ENCODE measurements at regions not wholly inside any gene's neighbourhood (a gene's known extent, or its start where the extent isn't known, plus 50 kb on each side); places are given as distances from the start of the nearest gene placed in this dataset.

DNA sequence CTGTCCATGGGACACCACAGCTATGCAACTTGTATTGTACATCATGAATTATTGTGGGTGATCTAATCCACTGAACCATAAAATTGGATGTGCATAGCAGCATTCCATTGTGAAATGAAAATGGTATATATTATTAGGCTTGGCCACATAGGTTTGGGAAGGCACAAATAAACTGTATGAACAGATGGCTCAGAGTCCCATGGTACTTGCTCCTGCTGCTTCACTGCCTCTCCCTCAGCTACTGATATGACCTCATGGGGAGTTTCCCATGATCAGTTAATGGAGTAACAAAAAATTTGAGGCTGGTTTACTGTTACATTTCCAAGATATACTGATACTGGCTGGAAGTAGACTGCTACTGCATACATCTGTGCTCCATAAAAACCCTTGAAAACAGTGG lies 152.7 kb upstream of the NEGR1 start:
- TF ChIP-seq, protein P1, sequence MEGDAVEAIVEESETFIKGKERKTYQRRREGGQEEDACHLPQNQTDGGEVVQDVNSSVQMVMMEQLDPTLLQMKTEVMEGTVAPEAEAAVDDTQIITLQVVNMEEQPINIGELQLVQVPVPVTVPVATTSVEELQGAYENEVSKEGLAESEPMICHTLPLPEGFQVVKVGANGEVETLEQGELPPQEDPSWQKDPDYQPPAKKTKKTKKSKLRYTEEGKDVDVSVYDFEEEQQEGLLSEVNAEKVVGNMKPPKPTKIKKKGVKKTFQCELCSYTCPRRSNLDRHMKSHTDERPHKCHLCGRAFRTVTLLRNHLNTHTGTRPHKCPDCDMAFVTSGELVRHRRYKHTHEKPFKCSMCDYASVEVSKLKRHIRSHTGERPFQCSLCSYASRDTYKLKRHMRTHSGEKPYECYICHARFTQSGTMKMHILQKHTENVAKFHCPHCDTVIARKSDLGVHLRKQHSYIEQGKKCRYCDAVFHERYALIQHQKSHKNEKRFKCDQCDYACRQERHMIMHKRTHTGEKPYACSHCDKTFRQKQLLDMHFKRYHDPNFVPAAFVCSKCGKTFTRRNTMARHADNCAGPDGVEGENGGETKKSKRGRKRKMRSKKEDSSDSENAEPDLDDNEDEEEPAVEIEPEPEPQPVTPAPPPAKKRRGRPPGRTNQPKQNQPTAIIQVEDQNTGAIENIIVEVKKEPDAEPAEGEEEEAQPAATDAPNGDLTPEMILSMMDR (IDR thresholded peaks at IDR 0.05), result no peak
- TF ChIP-seq POLR2A (IDR thresholded peaks at IDR 0.05), result no peak

All from testis (tissue), 2 donors.